Kidney capillary endothelial cell (primary cell): ENCODE measurements at regions not wholly inside any gene's neighbourhood (a gene's known extent, or its start where the extent isn't known, plus 50 kb on each side); places are given as distances from the start of the nearest gene placed in this dataset.

Source experiments
- DNase-seq: peaks from one replicate; pipeline ENCODE4 v3.0.0-alpha.2; 2018; ENCODE audit warnings: low spot score

DNA sequence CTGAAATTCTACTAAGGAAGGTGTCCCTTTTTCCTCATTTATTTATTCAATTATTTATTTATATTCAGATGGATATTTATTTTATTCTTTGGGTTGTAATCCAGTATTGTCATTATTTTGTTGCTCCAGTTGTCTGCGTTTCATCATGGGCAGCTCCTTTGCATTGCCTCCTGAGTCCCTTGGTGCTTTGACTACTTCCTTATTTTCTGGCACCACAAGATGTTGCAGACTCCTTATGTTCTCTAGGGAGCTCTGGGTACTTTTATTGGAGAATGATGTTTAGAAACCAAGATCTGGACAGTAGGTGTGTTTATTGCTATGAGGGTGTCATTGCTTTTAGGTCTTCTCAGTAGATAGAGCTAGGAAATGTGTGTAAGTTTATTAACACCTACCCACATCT is 59.9 kb upstream of the ERRFI1 start:
- DNase-seq: no peak

DNA sequence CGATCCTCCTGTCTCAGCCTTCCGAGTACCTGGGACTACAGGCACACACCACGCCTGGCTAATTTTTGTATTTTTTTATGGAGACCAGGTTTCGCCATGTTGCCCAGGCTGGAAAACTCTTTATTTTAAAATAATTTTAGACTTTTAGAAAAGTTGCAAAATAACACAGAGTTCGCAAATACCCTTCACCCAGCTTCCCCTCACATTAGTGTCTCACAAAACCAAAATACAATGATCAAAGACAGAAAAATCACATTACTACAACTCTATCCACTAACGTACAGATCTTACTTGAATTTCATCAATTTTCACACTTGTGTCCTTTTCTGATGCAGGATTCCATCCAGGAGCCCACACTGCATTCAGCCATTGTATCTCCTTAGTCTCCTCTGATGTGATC is 58.8 kb upstream of the ERRFI1 start:
- DNase-seq: no peak

DNA sequence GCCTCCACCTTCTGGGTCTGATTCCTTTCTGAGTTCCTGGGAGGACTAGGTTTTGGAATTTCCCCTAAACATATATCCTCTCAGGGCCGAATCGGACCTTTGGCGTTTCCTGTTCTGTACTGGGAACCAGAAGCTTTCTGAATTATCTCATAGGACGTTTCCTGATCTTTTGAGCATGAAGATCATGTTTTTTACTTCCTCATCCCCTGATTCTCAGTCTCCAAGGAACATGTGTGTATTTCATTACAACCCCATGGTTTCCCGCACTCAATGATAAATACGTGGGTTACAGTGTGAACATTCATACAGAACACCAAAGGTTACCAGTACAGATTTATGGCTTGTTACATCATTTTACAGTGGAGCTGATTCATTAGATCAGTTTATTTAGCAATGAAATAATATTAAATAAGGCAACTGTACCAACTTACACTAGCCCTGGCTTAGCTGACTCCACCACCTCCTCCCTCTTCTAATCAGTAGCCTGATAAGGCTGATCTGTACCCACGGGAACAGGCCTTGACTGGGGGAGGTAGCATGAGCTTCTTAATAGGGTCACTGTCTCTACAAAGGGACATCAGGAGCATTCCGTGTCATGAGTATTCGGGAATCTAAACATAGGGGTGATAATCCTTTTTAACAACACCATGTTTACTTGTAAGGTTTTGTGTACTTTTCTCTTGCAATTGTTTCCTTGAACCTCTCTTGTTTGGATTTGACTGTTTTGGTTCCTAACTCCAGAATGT is 57.8 kb upstream of the ERRFI1 start:
- no peak for DNase-seq

DNA sequence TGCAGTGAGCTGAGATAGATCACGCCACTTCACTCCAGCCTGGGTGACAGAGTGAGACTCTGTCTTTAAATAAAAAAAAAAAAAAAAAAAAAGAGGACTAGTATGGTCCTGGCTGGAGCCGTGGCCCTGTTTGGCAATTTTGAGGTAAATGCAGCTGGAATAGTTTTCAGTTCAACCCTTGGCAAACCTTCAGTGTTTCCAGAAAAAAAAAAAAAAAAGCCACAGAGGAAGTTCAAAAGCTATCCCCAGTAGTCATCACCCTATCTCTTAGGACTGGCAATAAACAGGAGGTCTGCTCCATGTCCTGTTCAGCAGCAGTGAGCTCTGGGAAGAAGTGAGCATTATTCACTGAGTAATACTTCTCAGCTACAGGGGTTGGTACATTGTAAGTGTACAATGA is 56.8 kb upstream of the ERRFI1 start:
- DNase-seq: no peak

DNA sequence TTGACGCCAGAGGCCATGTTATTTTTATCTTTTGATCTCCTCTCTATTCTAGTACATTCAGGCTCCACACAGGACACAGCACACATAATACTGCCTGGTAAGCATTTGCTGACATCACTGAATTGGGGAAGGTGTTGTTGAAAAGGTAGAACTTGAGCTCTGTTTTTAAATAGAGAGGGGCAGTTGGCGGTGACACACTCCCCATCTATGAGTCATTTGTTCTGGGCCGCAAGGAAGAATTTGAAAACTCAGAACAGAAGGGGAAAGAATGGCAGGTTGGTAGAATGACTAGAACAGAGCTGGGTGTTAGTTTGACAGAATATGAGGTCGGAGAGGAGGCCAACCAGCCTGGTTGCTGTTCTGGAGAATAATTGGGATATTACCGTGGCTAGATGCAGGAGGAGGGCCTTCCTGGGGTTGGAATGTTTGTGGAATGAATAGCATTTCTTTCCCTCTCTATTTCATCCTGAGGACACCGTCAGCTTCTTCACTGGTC is 52.1 kb upstream of the ERRFI1 start:
- DNase-seq: no peak

DNA sequence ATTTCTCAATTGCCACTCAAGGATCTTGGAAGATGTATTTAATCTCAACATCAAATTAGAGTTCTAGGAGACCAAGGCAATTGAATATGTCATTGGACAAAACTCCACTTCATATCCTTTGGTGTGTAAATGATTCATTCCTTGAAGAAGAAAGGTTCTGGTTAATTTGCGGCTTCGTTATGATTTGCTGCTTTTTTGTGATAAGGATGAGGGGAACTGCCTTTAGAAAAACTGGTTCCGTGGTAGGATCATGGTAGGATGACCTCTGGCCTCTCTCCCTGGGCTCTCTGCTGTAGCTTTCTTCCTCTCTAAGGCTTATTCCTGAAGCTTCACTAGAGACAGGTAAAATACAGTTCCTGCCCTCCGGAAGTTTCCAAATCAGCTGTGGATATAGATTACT is 51.5 kb upstream of the ERRFI1 start:
- no peak for DNase-seq

DNA sequence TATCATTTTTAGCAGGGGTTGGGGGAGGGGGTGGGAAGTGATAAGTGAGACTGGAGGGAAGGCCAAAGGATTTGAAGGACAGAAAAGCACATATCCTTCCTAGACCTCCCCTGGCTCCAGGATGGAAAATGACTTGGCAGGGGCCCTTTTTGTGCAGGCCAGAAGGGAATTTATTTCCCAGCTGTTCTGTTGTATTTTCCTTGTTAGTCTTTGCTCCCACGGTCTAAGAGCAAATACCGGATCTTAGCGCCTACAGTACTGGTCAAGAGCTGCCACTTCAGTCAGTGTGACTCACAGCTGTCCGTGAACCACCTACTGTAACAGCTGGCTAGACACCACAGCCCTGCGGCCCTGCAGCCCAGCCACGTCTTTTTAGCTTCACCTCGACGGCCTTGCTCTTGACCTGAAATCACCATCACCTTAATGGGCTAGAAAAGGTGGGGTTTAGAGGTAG is 51.0 kb upstream of the ERRFI1 start:
- peak; percentile 60 for DNase-seq

DNA sequence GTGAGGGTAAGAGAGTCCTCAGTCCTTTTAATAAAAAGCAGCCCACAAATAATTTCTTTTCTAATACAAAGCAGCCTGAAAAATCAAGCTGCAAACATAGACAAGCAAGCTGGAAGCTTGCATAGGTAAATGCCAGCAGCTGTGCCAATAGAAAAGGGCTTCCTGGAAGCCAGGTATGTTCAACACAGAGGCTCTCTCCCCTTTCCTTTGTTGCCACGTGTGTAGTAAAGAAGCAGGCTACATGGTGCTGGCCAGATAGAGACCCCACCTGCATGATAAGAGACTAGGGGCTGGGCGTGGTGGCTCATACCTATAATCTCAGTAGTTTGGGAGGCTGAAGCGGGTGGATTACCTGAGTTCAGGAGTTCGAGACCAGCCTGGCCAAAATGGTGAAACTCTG is 50.1 kb upstream of the ERRFI1 start:
- no peak for DNase-seq
